ENCODE measurements at regions not wholly inside any gene's neighbourhood (a gene's known extent, or its start where the extent isn't known, plus 50 kb on each side); places are given as distances from the start of the nearest gene placed in this dataset.
"Not testable (repeated sequence)": the region's sequence is repeated elsewhere in the genome, so short reads cannot be mapped to it uniquely, and the experiment has no call there.

DNA sequence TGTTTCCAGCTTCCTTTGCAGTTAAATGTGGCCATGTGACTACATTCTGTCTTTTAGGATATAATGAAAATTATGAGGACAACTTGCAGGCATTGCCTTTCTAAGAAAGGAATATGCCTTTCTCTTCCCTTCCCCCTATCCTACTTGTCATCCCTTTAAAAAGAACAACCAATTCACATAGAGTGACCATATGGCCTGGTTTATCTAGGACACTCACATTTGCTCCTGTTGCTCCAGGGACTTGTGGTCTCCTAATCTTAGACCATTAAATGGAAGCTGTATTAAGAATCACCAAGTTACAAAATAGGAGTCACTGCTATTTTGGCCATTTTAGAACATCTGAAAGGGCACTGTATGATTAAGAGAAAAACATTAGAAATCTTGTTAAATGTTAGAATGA is 520.3 kb downstream of the DTWD2 start:
- DNase-seq (ENCODE audit: low read depth), result no peak

DNA sequence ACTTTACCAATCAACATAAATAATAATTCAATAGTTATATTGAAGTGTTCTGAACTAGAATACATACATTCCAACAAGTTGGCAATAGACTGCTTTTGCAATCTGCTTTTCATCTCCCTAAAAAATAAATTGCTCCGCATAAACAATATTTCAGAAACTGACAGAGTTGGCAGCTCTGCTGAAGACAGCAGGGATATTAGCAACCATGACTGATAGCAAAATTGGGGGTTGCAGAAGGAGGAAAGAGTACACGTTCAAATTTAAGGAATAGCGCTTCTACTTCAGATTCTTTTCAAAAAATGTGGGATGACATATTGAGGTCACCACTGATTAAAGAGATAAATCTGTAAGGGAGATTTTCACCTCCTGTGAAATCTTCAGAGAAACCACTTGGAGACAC is 521.2 kb downstream of the DTWD2 start:
- DNase-seq (ENCODE audit: low read depth), result no peak

DNA sequence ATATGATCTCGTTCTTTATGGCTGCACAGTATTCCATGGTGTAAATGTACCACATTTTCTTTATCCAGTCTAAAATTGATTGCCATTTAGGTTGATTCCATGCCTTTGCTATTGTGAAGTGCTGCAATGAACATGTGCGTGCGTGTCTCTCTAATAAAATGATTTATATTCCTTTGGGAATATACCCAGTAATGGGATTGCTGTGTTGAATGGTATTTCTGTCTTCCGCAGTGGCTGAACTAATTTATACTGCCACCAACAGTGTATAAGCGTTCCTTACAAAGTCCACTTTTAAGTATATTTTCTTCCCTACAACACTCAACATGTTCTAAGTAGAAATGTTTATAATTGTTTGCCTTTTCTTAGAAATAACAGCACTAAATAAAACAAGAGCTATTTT is 521.9 kb downstream of the DTWD2 start:
- no peak for DNase-seq (ENCODE audit: low read depth)

DNA sequence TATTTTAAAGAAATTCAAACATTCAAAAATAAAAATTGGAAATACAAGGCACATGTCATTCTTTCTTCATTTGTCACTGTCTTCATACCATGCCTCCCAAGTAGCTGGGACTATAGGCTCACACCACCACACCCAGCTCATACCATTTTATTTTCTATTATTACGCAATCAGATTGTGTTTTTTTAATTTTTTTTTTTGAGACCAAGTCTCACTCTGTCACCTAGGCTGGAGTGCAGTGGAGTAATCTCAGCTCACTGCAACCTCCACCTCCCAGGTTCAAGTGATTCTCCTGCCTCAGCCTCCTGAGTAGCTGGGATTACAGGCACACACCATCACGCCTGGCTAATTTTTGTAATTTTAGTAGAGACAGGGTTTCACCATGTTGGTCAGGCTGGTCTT is 526.1 kb downstream of the DTWD2 start:
- not testable (repeated sequence) for DNase-seq (ENCODE audit: low read depth)

DNA sequence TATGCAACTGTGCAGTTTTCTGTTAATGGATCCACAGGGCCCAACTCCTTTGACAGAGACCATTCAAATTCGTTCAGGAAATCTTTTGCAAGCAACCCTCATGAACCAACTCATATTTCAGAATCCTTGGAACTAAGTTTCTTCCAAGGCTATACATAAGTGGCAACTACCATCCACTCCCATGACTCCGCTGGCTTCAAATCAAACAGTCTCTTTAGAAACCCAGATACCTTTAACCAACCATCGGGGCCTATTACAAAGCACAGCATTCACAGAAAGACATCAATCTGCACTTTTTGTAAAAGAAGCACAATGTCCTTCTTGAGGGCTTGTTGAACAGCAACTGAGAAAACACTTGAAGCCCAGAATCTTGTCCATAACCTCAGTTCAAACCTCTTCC is 526.9 kb downstream of the DTWD2 start:
- DNase-seq (ENCODE audit: low read depth), result no peak

DNA sequence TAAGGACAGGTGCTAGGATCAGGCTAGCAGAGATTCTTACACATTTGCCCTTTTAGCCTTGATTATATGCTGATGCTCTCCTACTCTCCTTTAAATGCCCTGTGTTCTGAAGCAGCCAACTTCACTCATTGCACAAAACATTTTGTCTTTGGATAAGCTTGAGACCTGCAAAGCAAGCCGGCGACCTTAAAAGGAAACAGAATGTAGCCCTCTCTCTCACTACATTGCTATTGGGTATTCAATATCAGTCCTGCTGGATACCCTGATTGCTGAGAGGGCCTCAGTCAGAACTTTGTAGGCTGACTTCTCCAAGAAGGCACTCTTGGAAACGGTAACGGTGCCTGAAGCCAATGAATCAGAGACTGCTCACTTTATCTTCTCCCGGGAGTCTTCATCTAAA is 528.9 kb downstream of the DTWD2 start:
- DNase-seq (ENCODE audit: low read depth), result no peak

DNA sequence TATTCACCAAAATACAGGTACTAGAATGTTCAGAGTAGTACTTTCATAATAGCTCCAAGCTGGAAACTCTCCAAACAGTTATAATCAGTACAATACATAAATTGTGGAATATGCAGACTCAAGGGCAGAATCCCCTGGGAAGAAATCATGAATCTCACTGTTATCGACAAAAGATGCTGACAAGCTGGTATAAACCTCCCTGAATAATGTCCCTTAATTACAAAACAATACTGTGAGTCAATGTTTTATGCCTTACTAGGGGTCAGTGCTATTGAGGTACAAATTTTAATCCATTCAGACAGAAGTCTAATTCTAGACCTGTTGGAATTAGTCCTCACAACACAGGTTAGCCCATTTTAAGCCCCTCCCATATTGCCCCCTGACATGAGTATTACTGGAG is 532.3 kb downstream of the DTWD2 start:
- no peak for DNase-seq (ENCODE audit: low read depth)

DNA sequence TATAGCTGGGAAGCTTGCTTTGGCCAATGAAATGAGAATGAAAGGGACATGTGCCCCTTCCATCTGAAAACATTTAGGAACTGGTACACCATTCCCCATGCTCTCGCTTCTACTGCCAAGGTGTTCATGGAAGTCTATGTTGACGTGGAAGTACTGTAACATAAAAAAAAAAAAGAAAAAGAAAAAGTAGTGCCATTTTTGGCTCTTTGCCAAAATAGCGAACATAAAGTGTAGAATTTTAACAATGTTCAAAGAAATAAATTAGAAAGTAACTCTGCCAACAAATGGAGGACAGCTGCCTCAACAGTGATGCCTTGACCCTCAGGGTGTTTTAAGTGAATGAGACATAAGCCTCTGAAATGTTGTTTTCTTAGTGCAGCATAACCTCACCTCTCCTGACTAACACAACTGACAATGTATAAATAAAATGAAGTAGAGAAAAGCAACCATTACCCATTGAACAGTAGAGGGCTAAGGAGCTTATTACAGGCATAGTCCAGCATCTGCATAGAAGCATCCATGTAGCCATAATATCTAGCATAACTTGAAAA is 536.6 kb downstream of the DTWD2 start:
- no peak for DNase-seq (ENCODE audit: low read depth)

DNA sequence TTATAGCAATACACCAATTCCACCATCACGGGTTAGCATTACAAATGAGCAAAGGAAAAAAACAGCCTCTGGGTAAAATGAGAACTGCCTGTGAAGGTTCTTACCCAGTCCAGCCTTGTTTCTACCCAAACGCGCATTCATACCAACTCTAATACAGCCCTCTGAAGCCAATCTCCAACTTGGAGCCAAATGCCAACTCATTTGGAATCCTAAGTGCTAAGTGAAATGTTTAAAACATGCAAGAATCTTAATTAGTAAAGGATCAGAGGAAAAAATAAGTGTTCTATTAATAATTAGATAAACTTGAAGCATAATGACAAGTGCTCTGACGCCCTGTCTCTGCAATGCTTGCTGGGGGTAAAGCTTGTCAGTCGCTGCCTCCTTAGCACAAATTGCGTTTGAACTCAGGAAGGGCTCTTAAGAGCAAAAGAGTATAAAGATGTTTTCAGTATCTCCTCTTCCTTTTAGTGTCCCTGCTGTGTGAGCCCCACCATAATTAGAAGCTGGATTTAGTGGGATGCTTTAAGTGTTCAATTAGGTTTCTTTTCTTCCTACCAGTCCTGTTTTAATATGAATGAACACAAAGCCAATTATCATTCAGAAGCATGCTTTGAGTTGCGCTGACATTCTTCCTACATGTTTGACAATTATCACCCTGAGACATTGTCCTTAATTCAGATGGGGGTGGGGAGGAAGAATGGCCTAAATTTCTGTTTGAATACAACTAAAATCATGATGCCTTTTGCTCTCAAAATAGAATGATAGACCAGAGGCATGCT is 537.6 kb downstream of the DTWD2 start:
- no peak for DNase-seq (ENCODE audit: low read depth)

DNA sequence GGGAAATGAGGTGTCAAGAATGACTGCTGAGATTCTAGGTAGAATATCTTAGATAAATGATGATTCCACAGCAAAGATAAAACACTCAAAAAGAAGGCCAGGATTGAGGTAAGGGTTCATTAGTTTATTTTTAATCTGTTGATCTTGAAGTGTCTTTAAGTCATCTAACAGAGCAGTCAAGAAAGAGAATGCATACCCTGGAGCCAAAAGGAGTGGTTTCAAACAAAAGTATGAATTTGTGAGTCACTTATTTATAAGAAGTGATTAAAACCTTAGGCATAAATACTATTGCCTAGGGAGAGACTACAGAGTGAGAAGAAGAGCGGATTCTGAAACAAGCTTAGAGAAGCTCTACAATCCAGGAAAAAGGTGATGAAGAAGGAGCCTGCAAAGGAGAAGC is 541.0 kb downstream of the DTWD2 start:
- no peak for DNase-seq (ENCODE audit: low read depth)

DNA sequence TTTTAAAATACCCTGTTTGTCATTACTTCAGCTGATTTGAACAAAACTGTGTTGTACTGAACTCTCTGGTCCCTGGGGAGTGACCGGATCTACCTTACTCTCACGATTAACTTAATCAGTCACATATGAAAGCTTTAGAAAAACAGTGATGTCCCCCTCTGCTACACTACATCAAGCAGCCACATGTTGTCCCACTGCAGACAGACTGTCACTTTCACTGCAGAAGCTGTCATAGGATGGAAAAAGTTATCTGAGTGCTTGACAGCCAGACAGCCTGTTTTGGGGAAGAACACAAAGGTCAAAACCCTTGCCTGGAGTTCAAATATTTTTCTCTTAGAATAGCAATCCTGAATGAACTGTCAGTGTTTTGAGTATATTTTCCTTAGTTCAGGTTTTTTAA is 546.4 kb downstream of the DTWD2 start:
- DNase-seq (ENCODE audit: low read depth), result no peak

DNA sequence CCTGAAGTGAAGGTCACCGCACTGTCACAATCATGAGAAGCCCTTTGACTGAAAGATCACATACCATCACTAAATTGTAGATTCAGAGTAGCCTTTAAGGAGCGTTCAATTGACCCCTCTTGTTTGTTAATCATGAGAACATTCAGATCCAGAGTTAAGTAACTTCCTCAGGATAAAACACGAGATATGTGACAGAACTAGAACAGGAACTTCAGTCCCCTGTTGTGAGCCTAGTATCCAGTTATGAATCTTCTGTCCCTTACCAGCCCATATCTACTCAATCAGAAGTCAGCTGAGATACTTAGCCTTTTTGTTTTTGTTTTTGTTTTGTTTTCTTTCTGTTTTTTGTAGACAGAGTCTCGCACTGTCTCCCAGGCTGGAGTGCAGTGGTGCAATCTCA is 547.3 kb downstream of the DTWD2 start:
- no peak for DNase-seq (ENCODE audit: low read depth)

DNA sequence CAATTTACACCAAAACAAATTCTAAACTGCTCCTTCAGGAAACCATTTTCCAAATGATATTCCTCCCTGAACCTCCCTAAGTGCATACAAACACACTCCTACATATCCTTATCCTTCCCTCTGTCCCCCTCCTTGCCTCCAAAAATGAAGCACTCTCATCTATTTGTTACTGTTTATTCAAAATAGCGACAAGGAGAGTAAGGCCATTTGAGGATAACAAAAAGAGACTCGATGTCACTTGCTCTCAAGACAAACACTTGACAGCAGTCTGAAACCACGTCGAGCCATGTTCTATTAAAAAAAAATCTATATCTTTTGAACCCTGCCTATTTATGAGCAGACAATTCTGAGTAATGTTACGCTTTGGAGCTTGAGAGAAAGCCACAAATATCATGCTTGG is 547.9 kb downstream of the DTWD2 start:
- no peak for DNase-seq (ENCODE audit: low read depth)

DNA sequence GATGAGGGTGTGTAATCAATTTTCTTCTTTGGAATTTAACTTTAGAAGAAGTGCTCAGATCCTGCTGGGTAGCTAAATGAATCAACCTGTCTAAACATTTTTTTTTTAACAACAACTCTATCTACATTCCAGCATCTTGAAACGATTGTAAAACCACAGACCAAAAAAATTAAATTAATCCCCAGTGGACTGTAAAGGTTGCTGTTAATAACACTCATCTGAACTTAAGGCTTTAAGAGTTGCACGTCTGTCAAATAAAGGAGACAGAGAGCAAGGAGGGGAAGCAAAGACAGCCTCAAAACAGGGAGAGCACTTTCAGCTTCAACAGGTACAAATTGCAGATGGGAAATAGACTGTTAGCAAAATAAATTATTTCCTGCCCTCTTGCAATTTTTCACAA is 548.5 kb downstream of the DTWD2 start:
- DNase-seq (ENCODE audit: low read depth), result no peak

DNA sequence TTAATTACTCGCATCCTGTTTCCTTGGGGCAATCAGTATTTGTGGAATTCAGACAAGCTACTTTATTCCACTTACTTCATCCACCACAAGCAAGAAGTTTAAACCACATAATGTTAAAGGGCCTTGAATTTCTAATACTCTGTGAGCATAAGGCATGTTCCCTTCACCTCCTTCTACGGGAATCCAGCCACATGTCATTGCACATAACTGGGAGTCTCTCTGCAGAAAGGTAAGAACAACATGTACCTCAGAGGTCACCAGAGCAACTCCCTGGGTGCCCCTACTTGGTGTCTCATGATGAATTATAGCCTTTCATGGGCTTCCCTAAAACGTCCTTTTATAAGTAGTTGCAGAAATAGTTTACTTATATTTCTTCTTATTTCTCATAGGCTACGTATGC is 553.2 kb downstream of the DTWD2 start:
- DNase-seq (ENCODE audit: low read depth), result no peak

DNA sequence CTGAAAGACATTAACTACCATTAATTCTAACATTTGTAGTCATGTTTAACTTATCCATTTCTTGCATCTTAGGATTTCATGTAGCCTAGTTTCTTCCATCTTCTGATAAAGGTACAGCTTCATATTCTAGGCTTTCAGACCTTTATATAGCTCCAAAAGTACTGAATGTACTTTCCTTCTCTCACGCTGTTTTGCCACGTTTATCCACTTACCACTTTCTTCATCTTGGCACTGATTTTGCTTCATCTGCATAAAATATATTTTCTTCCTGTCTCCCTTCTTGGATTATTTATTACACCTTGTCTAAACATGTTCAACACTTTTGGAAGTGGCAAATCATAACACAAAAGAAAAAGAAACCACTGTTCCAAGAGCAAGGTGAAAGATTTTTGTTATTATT is 553.8 kb downstream of the DTWD2 start:
- DNase-seq (ENCODE audit: low read depth), result no peak

DNA sequence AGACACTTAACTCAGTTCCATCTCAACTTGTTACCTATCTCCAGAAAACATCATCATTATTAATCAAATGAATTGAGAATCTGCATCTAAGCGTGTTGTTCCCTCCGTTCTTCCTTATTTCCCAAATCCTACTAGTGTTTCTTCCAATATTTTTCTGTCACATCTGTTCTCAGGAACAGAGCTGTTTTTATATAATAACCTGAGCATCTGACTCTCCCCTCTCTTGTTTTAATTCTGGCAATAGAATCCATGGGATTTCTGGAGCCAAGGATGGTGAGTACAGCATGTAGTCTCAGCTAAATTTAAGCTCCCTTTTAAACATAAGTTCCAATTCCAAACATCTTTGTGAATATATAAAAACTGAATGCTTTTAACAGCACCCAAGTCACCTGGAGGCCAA is 558.3 kb downstream of the DTWD2 start:
- no peak for DNase-seq (ENCODE audit: low read depth)

DNA sequence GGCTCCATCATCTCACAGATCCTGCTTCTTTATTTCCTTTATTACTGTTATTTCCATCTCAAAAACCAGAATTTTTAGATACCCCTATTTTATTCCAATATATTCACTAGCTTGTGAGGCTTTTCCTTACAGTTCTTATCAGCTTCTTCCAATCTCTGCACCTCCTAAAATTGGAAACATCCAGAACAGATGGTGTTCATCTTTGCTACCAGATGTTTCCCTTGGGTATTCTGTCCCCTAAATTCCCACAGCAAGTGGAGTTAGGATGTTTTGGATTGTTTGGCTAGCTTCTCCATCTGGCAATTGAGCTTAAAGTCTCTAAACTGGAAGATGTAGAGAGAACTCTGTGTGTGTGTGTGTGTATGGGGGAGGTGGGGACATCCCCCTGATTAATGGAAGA is 580.4 kb downstream of the DTWD2 start:
- no peak for DNase-seq (ENCODE audit: low read depth)

DNA sequence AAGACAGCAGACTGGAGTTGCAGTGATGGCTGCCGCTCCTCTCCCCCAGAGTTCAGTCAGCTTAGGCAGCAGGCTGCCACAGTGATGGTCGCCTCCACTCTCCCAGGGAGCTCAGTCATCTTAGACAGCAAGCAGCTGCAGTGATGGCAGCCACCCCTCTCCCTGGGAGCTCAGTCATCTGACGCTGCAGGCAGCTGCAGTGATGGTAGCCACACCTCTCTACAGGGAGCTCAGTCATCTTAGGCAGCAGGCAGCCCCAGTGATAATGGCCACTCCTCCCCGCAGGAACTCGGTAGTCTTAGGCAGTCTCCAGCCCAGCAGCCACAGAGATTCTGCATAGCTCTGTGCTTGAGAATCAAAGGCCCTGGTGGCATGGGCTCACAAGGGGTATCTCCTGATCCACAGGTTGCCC is 582.7 kb downstream of the DTWD2 start:
- DNase-seq (ENCODE audit: low read depth), result no peak

DNA sequence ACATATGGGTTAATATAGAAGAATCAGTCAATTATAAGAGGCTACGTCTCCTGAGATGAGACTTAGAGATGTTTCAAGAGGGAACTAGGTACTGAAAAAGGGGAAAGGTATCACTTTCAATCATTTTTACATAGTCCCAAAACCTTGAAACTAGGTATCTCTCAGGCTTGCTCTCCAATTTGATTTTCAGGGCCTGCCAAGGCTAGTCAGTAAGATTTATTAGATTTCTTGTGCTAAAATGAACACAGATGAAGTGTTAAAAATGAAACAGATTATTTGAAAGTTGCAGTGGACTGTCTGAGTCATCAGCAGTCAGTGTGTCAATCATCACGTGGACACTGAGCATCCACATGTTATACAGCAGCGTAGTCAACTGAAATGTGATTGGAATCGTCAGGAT is 591.1 kb downstream of the DTWD2 start:
- no peak for DNase-seq (ENCODE audit: low read depth)

DNA sequence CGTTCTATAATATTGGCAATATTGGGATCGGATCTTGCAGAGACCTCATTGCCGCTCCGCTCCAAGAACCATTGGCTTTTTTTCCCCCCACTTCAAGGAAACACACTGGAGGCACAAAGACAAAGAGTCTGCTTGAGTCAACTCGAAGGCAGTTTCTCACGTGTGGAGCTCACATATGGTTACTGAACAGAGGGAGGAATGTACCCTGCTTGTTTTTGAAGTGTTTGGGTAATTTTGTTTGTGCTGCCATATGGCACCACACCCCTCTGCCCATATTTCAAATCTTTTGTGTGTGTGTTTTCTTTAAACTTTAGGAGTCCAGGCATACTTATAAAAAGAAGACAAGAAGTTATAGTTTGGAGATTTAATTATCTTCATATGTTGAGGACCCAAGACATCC is 595.9 kb downstream of the DTWD2 start:
- DNase-seq (ENCODE audit: low read depth), result no peak

DNA sequence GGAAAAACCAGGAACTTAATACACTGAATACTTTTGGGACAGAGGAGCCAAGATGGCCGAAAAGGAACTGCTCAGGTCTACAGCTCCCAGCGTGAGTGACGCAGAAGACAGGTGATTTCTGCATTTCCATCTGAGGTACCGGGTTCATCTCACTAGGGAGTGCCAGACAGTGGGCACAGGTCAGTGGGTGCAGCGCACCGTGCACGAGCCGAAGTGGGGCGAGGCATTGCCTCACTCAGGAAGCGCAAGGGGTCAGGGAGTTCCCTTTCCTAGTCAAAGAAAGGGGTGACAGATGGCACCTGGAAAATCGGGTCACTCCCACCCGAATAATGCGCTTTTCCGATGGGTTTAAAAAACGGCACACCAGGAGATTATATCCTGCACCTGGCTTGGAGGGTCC is 605.4 kb downstream of the DTWD2 start:
- DNase-seq (ENCODE audit: low read depth), result not testable (repeated sequence)

DNA sequence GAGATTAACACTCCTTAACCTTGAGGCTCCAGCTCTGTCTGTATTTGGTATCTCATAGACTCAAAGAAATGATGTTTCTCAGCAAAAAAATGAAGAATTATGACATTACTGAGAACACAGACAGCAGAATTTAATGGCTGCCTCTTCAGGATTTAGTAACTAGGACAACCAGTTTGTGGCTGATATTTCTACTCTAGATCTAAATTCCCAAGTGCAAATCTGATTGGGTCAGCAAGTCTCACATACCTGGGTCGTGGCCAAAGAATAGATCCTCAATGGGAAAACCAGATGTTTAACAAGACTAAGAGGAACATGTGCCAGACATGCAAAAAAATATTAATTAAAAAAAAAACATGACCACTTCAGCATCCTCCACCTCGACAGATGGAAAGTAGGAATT is 608.9 kb downstream of the DTWD2 start:
- no peak for DNase-seq (ENCODE audit: low read depth)

DNA sequence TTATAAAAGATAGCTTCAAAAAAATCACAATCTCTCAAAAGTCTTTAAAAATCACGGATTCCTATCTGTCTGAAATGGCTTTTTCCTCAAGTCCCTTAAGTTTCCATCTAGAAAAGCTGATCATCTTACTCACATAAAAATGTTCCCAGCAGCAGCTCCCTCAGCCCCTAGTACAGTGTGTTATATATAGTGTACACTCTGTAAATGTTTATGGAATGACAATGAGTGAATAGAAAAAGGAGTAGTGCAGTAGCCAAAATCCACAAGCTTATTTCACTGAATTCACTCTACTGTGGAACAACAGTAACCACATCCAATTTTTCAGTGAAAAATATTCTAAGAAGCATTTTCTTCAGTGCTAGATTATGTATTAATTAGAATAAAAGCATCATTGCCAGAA is 609.4 kb downstream of the DTWD2 start:
- DNase-seq (ENCODE audit: low read depth), result no peak

Data from stimulated activated CD8-positive, alpha-beta memory T cell treated with anti-CD3 and anti-CD28 coated beads, Interleukin-15, amount 100 ng/mL, for 1 hour (primary cell).